GM12878 (cell line): ENCODE measurements at regions not wholly inside any gene's neighbourhood (a gene's known extent, or its start where the extent isn't known, plus 50 kb on each side); places are given as distances from the start of the nearest gene placed in this dataset.

ENCODE experiments used
- ATAC-seq: fragments of 200-7000 bp; cut with Tn5 transposase; 3 replicates; pipeline ENCODE4 v1.9.1; 2020; ENCODE audit warnings: mild to moderate bottlenecking, moderate library complexity
- BruUV-seq: library from RNA; stranded (reverse); fragments of 400-500 nt; replicated peaks from 2 replicates; lab custom pipeline; 2021; lab: Mats Ljungman, UMichigan
- CTCF ChIA-PET: fragments of 300-600 bp; sonication (Branson Sonifier 250); formaldehyde crosslinking; extraction: SDS; loops from one replicate; lab custom pipeline; 2021; ENCODE audit warnings: inconsistent platforms; lab: Yijun Ruan, JAX
- POLR2A ChIA-PET: fragments of 350-600 bp; formaldehyde crosslinking; extraction: SDS; loops from one replicate; lab custom pipeline; 2021; ENCODE audit warnings: inconsistent platforms; lab: Charles Lee
- RAD21 ChIA-PET: fragments of 300-600 bp; sonication (Branson Sonifier 250); formaldehyde crosslinking; loops from one replicate; lab custom pipeline; 2023; ENCODE audit warnings: antibody characterized with exemption; ENCODE audit not compliant: unreplicated experiment; lab: Charles Lee
- SMC1A ChIA-PET: fragments of 300-600 bp; sonication (Branson Sonifier 250); formaldehyde crosslinking; loops from one replicate; lab custom pipeline; 2023; ENCODE audit not compliant: unreplicated experiment, uncharacterized antibody; lab: Charles Lee
- DNase-seq: peaks from one replicate; pipeline ENCODE4 v3.0.0-alpha.2; 2011; ENCODE audit warnings: low read depth, low spot score
- FAIRE-seq: peaks from 3 replicates; lab custom pipeline; 2011; peaks lifted over from hg19 to GRCh38; lab: Jason Lieb, UNC
- H2AFZ ChIP-seq: 2 replicates; pipeline ENCODE4 v1.6.0; 2011; ENCODE audit warnings: low read depth, low read length, control low read depth; ENCODE audit not compliant: control insufficient read depth
- H3K27ac ChIP-seq: 2 replicates; pipeline ENCODE4 v1.5.1; 2011; ENCODE audit warnings: control low read depth; ENCODE audit not compliant: control insufficient read depth, insufficient read depth
- H3K27me3 ChIP-seq, 2 experiments: replicated peaks in 1 of 2; 2 replicates each; pipeline versions ENCODE4 v1.6.0 to v1.6.1; 2011; ENCODE audit warnings: low read length in 1 of 2; ENCODE audit not compliant: control insufficient read depth in 2 of 2, insufficient read depth in 2 of 2
- H3K36me3 ChIP-seq, 2 experiments: 2 replicates each; pipeline ENCODE4 v1.5.1; 2011; ENCODE audit warnings: low read length in 1 of 2; ENCODE audit not compliant: control insufficient read depth in 2 of 2, insufficient read depth in 2 of 2
- H3K4me1 ChIP-seq: 2 replicates; pipeline ENCODE4 v1.6.1; 2011; ENCODE audit warnings: mild to moderate bottlenecking, low read length, moderate library complexity, mixed read lengths; ENCODE audit not compliant: control insufficient read depth, insufficient read depth
- H3K4me2 ChIP-seq: 2 replicates; pipeline ENCODE4 v1.6.0; 2011; ENCODE audit warnings: control low read depth; ENCODE audit not compliant: control insufficient read depth, insufficient read depth
- H3K4me3 ChIP-seq: fragments of 200-600 bp; sonication (generic); 2 replicates; pipeline ENCODE4 v1.5.1; 2016
- H3K79me2 ChIP-seq: 2 replicates; pipeline ENCODE4 v1.6.0; 2011; ENCODE audit warnings: low read length; ENCODE audit not compliant: control insufficient read depth, insufficient read depth
- H3K9ac ChIP-seq: 2 replicates; pipeline ENCODE4 v1.8.0; 2011; ENCODE audit warnings: low read length, control low read depth, mixed read lengths; ENCODE audit not compliant: control insufficient read depth, insufficient read depth
- H3K9me3 ChIP-seq: replicated peaks from 3 replicates; pipeline ENCODE4 v1.5.1; 2011; ENCODE audit warnings: mild to moderate bottlenecking, low read length; ENCODE audit not compliant: control insufficient read depth, insufficient read depth
- H4K20me1 ChIP-seq: 2 replicates; pipeline ENCODE4 v1.6.0; 2011; ENCODE audit not compliant: control insufficient read depth, insufficient read depth
- DPF2 ChIP-seq: fragments of 450-650 bp; IDR thresholded peaks from 2 replicates; pipeline ENCODE4 v1.6.1; 2017; ENCODE audit warnings: mild to moderate bottlenecking
- HDAC6 ChIP-seq: fragments of 200-600 bp; sonication (generic); IDR thresholded peaks from one replicate; pipeline ENCODE4 v1.8.0; 2017; ENCODE audit warnings: antibody characterized with exemption; ENCODE audit not compliant: unreplicated experiment
- HDGF ChIP-seq: fragments of 450-650 bp; IDR thresholded peaks from 2 replicates; pipeline ENCODE4 v1.6.1; 2016; ENCODE audit warnings: antibody characterized with exemption
- IKZF1 ChIP-seq: fragments of 450-650 bp; conservative IDR thresholded peaks from 2 replicates; pipeline ENCODE4 v1.6.1; 2017; ENCODE audit warnings: antibody characterized with exemption, mild to moderate bottlenecking
- POLR2AphosphoS5 ChIP-seq: IDR thresholded peaks from 2 replicates; pipeline ENCODE4 v1.6.1; 2011; ENCODE audit warnings: mild to moderate bottlenecking, low read length, inconsistent platforms
- STAT1 ChIP-seq: fragments of 450-650 bp; conservative IDR thresholded peaks from 2 replicates; pipeline ENCODE4 v1.6.1; 2014; ENCODE audit warnings: antibody characterized with exemption, mild to moderate bottlenecking
- WGBS: methylation state at CpG from one replicate; pipeline ENCODE4 v1.1.6; 2016; ENCODE audit warnings: low lambda C conversion rate; ENCODE audit not compliant: insufficient replicate concordance, insufficient coverage; ENCODE audit errors: missing lambda C conversion rate; 5-methylcytosine and 5-hydroxymethylcytosine counted together
- in situ Hi-C: fragments of 300-500 bp; cut with MboI; formaldehyde crosslinking; loops from 9 replicates; pipeline ENCODE4 v1.14.3; 2018; ENCODE audit warnings: mixed read lengths
- intact Hi-C: fragments of 100-400 bp; cut with micrococcal nuclease; formaldehyde crosslinking; loops from one replicate; pipeline ENCODE4 v1.14.2; 2022; ENCODE audit not compliant: unreplicated experiment
- TF ChIP-seq, protein P1 (sequence below): IDR thresholded peaks from 2 replicates; pipeline ENCODE4 v1.6.1; 2012; ENCODE audit warnings: low read depth, low read length, improper control_type of control experiment
- TF ChIP-seq, protein P2 (sequence below): fragments of 450-650 bp; formaldehyde crosslinking; IDR thresholded peaks from 2 replicates; pipeline ENCODE4 v1.4.0; 2022; ENCODE audit warnings: mild to moderate bottlenecking, moderate library complexity
- TF ChIP-seq, protein P3 (sequence below): IDR thresholded peaks from 2 replicates; pipeline ENCODE4 v1.6.1; 2012; ENCODE audit warnings: low read depth, low read length, improper control_type of control experiment
- TF ChIP-seq, protein P4 (sequence below): fragments of 450-650 bp; IDR thresholded peaks from 2 replicates; pipeline ENCODE4 v1.6.1; 2017; ENCODE audit warnings: mild to moderate bottlenecking

DNA sequence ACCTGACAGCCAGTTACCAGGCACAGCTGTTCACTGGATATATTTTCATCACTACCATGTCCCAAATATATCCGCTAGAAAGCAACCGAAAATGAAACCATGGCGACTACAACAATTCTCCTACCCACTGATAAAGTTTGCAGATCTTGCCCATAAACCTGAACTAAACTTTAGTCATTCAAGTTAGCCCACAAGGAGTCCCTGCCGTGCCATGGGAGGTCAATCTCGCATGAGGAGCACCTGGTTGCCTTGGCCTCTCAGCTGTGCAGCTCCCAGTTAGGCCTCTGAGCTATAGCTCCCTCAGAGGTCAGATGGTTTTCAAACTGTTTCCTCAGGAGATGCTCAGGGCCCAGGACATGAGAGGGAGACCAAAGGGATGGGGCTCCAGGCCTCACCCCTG lies 211.1 kb upstream of the RNF32 start:
- DNase-seq: no peak
- in situ Hi-C loops: no loop called here

DNA sequence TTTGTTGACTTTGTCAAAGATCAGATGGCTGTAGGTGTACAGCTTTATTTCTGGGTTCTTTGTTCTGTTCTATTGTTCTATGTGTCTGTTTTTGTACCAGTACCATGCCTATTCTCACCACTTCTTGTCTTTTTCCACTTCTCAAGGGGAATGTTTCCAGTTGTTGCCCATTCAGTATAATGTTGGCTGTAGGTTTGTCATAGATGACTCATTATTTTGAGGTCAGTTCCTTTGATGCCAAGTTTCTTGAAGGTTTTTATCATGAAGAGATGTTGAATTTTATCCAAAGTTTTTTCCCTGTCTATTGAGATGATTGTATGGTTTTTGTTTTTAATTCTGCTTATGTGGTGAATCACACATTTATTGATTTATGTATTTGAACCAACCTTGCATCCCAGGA lies 216.7 kb upstream of the RNF32 start:
- Histone ChIP-seq H3K36me3 (no peaks in the 10 kb centered on the region), H3K4me1 (no peaks in the 10 kb centered on the region), H2AFZ (no peak overlapping the region), H3K79me2 (no peaks in the 10 kb centered on the region), H3K9ac (no peak overlapping the region), H4K20me1 (no peaks in the 10 kb centered on the region), H3K4me2 (no peak overlapping the region), H3K9me3 (no peaks in the 10 kb centered on the region), H3K27me3 (no peaks in the 10 kb centered on the region), H3K27ac (no peak overlapping the region), H3K4me3 (no peak overlapping the region)
- no TSS peak for BruUV-seq
- DNase-seq (no peak), FAIRE-seq (no peak), ATAC-seq (no peak)
- RAD21 ChIA-PET: no interaction called here
- SMC1A ChIA-PET: no interaction called here
- intact Hi-C loops (no loop called here), in situ Hi-C loops (no loop called here)
- POLR2A ChIA-PET: no interaction called here
- CTCF ChIA-PET: no interaction called here
- TF ChIP-seq DPF2 (no peak), IKZF1 (no peak), POLR2AphosphoS5 (no peak)
- TF ChIP-seq, protein P1, sequence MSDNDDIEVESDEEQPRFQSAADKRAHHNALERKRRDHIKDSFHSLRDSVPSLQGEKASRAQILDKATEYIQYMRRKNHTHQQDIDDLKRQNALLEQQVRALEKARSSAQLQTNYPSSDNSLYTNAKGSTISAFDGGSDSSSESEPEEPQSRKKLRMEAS: no peak
- TF ChIP-seq, protein P2, sequence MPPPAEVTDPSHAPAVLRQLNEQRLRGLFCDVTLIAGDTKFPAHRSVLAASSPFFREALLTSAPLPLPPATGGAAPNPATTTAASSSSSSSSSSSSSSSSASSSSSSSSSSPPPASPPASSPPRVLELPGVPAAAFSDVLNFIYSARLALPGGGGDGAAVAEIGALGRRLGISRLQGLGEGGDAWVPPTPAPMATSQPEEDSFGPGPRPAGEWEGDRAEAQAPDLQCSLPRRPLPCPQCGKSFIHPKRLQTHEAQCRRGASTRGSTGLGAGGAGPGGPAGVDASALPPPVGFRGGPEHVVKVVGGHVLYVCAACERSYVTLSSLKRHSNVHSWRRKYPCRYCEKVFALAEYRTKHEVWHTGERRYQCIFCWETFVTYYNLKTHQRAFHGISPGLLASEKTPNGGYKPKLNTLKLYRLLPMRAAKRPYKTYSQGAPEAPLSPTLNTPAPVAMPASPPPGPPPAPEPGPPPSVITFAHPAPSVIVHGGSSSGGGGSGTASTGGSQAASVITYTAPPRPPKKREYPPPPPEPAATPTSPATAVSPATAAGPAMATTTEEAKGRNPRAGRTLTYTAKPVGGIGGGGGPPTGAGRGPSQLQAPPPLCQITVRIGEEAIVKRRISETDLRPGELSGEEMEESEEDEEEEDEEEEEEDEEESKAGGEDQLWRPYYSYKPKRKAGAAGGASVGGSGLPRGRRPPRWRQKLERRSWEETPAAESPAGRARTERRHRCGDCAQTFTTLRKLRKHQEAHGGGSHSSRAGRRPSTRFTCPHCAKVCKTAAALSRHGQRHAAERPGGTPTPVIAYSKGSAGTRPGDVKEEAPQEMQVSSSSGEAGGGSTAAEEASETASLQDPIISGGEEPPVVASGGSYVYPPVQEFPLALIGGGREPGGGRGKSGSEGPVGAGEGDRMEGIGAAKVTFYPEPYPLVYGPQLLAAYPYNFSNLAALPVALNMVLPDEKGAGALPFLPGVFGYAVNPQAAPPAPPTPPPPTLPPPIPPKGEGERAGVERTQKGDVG (CRISPR knock-in tag): no peak
- TF ChIP-seq, protein P3, sequence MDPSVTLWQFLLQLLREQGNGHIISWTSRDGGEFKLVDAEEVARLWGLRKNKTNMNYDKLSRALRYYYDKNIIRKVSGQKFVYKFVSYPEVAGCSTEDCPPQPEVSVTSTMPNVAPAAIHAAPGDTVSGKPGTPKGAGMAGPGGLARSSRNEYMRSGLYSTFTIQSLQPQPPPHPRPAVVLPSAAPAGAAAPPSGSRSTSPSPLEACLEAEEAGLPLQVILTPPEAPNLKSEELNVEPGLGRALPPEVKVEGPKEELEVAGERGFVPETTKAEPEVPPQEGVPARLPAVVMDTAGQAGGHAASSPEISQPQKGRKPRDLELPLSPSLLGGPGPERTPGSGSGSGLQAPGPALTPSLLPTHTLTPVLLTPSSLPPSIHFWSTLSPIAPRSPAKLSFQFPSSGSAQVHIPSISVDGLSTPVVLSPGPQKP: no peak

More for the DNA sequence above, 211.1 kb upstream of the RNF32 start:
- POLR2A ChIA-PET: no interaction called here
- Histone ChIP-seq H2AFZ (no peak overlapping the region), H3K4me2 (no peak overlapping the region), H3K27ac (no peak overlapping the region), H3K4me1 (no peaks in the 10 kb centered on the region), H3K9me3 (no peaks in the 10 kb centered on the region), H3K27me3 (peaks cover 0 to 6% of the 10 kb centered on the region in 2 experiments; a peak in 2 of 4 replicates), H3K79me2 (no peaks in the 10 kb centered on the region), H3K4me3 (no peak overlapping the region), H4K20me1 (no peaks in the 10 kb centered on the region), H3K9ac (no peak overlapping the region), H3K36me3 (no peaks in the 10 kb centered on the region)
- RAD21 ChIA-PET: no interaction called here
- no peak for ATAC-seq
- no TSS peak for BruUV-seq
- TF ChIP-seq, protein P4, sequence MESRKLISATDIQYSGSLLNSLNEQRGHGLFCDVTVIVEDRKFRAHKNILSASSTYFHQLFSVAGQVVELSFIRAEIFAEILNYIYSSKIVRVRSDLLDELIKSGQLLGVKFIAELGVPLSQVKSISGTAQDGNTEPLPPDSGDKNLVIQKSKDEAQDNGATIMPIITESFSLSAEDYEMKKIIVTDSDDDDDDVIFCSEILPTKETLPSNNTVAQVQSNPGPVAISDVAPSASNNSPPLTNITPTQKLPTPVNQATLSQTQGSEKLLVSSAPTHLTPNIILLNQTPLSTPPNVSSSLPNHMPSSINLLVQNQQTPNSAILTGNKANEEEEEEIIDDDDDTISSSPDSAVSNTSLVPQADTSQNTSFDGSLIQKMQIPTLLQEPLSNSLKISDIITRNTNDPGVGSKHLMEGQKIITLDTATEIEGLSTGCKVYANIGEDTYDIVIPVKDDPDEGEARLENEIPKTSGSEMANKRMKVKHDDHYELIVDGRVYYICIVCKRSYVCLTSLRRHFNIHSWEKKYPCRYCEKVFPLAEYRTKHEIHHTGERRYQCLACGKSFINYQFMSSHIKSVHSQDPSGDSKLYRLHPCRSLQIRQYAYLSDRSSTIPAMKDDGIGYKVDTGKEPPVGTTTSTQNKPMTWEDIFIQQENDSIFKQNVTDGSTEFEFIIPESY: no peak
- TF ChIP-seq STAT1 (no peak), HDGF (no peak), HDAC6 (no peak), IKZF1 (no peak)
- intact Hi-C loops: no loop called here
- 43% methylated on average over 5 of the region's 5 CpGs for WGBS
- no peak for FAIRE-seq
- CTCF ChIA-PET: no interaction called here
- SMC1A ChIA-PET: no interaction called here
